Fibroblast of skin of scalp (primary cell): ENCODE measurements at regions not wholly inside any gene's neighbourhood (a gene's known extent, or its start where the extent isn't known, plus 50 kb on each side); places are given as distances from the start of the nearest gene placed in this dataset.

ENCODE experiments used
- DNase-seq: peaks from one replicate; pipeline ENCODE4 v3.0.0-alpha.2; 2013

DNA sequence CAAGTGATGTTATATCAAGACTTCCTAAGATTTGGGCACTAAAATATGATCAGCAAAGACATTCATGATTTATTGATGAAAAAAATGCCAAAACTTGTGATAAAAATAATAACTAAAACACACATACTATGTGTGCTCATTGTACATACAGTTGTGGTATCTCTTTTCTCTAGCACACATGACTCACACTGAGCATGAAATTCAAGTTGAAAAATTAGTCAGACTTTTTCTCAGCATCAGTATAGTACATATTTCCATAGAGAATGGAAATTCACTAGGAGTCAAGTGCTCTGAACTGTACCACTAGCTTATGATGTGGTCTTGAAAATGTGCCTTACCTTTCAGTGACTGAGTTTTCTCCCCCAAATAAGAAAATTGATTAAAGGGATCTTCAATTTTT is 471.8 kb upstream of the FLRT2 start:
- peak; percentile 53 for DNase-seq

DNA sequence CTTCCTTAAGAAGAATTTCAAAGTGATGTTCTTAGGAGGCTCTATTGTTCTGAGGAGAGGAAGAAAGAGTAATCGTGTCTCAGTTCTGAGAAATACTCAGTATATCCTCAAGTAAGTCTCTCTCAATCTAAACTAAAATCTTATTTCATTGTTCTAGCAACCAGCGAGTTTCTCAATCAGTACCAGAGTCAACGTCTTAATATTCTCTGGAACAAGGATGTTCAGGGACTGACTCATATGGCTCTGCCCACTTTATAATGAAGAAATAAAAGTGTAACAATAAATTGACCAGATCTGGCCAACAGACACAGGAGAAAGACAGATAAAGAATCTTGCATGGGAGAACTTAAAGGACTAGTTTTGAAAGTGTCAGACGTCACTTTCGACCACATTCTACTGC is 469.8 kb upstream of the FLRT2 start:
- DNase-seq = peak; percentile 63

GRCh38 chr14:85061256-85061655 is 468.7 kb upstream of the FLRT2 start:
- peak; percentile 83 for DNase-seq

DNA sequence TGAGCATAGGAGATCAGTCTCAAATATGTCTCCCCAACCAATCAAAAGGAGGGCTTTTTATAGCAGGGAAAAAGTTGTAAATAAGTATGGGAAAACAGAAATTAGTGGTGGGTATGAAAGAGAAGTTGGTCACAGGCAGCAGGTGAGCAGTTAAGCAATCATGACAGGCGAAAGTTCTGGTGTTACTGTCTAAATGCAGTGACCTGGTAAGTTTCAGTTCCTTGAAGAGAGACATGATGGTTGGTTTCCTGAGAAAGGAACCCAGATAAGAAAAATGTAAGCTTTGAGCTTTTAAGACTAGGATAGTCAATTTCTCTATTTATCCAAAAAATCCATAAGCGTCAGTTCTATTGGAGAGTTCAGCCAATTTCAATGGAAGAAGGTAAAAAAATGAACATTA is 466.2 kb upstream of the FLRT2 start:
- no peak for DNase-seq

GRCh38 chr14:85071447-85071846 is 458.5 kb upstream of the FLRT2 start:
- DNase-seq = no peak

GRCh38 chr14:85074955-85075354 is 455.0 kb upstream of the FLRT2 start:
- DNase-seq = no peak

GRCh38 chr14:85075694-85076476 is 454.1 kb upstream of the FLRT2 start:
- DNase-seq = no peak

DNA sequence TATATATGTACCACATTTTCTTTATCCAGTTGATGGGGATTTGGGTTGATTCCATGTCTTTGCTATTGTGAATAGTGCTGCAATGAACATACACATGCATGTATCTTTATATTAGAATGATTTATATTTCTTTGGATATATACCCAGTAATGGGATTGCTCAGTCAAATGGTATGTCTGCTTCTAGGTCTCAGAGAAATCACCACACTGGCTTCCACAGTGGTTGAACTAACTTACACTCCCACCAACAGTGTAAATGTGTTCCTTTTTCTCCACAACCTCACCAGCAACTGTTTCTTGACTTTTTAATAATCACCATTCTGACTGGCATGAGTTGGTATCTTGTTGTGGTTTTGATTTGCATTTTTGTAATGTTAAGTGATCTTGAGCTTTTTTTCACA is 452.2 kb upstream of the FLRT2 start:
- DNase-seq = peak; percentile 72

GRCh38 chr14:85079842-85080730 is 449.9 kb upstream of the FLRT2 start:
- no peak for DNase-seq

GRCh38 chr14:85084344-85084743 is 445.6 kb upstream of the FLRT2 start:
- no peak for DNase-seq

GRCh38 chr14:85085981-85086380 is 444.0 kb upstream of the FLRT2 start:
- DNase-seq = no peak

GRCh38 chr14:85087201-85087600 is 442.7 kb upstream of the FLRT2 start:
- peak; percentile 59 for DNase-seq

DNA sequence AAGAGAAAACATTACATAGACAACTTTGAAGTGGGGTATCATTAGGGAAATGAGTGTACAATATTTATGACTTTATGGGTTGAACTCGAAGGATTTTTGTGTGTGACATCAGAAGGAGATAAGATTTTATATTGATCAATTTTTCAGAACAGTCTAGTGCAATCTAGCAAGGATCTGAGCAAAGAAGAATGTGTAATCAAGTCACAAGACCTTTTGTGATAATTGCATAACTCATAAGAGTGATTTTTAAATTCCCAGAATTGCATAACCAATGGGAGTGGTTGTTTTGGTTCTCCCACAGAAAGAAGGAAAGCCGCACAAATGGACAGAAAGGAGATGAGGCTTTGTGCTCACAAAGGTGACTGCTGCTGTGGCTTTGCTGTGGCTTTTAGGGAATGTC is 441.8 kb upstream of the FLRT2 start:
- DNase-seq = no peak

DNA sequence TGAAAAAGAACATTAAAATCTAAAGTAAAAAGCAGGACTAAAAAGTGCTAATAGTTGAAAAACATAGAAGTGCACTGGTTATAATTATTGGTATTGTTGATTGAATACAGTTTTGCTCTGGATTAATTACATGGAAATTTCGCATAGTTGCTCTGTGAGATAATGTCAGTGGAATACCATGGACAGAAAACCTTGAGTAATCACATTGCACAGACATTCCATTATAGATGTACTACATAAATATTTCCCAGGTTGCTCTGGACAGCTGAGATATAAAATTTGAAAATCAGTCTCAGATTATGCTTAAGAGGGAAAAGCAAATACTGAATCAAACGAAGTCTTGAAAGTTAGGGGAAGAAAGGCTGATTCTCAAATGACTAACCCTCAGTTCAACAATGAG is 439.3 kb upstream of the FLRT2 start:
- peak; percentile 65 for DNase-seq

DNA sequence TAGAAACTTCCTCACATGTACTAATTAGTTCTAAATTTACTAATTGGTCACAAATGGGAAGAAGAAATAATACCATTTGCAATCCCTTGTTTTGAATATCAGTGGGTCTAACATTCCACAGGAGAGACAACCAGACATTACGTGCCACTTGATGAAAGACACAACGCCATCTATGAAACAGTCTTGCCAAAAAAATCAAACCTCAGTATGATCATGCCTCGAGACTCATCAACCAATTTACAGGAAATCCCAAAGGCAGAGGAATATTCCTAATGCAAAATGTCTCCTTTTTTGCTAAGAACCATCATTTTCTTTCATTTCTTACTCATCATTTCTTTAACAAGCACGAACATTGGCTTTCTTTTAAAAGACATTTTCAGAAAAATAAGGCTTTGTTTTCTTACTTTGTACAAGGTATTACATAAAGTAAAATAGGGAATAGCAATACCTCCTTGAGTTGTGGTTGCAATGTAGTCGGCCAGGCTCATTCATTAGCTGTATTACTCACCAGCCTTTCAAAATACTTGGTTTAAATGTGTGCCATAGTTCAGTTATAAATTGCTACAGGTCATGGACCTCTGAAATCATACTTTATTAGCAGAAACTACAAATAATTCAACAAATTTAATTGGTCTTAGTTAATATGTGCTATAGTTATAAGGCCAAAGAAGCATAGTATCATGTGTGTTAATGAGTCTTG is 436.2 kb upstream of the FLRT2 start:
- peak; percentile 21 for DNase-seq

DNA sequence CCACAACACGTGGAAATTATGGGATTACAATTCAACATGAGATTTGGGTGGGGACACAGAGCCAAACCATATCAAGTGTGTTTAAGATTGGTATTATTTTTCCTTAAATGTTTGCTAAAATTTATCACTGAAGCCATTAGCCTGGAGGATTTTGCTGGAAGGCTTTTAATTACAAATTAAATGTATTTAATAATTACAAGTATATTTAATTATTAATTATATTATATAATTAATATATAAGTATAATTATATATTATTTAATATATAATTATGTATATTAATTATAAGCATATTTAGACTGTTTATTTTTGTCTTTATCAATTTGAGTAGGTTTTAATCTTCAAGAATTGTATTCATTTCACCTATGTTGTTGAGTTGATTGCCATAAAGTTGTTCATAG is 427.4 kb upstream of the FLRT2 start:
- DNase-seq = no peak

DNA sequence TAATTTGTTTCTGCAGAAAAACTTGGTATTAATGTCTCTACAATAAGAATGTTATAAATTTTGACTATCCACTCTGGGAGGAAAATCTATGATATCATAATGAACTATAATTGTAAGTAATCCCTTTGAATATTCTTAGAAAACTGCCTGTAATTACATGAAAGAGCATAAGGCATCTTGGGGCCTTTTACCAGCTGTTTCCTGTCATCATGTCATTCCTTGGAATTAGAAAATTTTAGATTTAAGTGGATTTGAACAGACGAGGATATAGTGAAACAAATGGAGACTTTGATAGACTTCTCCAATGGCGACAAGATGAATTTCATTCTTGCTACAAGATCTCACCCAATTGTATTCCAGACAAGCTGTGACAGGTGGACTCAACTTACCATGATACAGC is 423.4 kb upstream of the FLRT2 start:
- no peak for DNase-seq

DNA sequence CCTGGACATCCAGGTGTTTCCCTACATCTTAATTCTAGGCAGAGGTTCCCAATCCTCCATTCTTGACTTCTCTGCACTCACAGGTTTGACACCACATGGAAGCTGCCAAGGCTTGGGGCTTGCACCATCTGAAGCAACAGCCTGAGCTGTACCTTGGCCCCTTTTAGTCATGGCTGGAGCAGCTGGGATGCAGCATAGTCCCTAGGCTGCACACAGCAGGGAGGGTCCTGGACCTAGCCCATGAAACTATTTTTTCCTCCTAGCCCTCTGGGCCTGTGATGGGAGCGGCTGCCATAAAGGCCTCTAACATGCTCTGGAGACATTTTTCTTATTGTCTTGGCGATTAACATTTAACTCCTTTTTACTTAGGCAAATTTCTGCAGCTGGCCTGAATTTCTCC is 417.2 kb upstream of the FLRT2 start:
- DNase-seq = no peak

- DNase-seq = peak; percentile 34
Measured at GRCh38 chr14:85115921-85116320, 414.0 kb upstream of the FLRT2 start.

DNA sequence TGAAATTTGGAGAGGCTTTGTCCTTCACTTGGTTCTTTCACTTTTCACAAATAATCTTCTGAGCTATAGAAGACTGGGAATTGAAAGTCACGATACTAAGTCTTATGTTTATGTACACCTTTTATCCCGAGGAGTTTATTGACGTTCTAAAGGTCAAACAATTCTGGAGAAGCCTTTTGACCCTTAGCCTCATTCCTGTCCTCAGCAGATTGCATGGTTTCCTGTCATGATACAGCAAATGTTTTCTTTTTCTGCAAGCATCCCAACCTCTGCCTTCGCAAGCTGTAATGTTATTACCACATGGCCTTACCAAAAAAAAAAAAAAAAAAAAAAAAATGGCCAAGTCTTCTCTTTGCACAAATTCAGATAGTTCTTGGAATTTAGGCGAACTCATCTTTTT is 411.7 kb upstream of the FLRT2 start:
- DNase-seq = no peak

DNA sequence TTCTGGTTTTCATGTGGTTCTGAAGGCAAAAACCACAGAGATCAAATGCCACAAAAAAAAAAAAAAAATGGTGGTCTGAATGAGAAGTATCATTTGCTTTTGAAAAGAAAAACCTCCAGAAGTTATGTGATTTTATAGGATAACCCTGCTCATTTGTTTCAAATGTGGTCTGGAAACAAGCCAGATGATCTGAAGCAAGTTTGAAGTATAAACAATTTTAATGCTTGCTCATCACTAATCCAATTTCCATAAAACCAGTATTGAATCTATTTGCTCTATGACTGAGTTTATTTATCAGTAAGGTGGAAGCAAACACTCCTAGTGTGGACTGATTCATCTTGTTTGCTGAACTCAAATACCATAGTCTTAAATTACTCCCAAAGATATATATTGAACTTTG is 407.3 kb upstream of the FLRT2 start:
- DNase-seq = peak; percentile 60

DNA sequence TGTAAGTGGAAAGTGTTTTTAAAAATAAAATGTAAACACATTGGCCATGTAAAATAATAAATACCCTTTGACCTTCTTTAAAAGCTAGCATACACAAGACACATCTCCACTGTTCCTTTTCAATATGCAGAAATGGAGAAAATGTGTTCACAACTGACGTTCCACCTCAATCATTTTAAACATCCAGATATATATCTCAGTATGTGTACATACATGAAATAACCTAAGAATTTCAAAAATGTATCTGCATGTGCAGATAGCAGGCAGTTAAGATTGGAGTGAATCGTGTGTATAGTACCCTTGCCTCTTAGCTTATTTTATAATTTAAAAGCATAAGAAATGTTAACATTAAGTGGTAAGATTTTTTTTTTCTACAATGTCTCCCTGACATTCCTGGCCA is 406.2 kb upstream of the FLRT2 start:
- DNase-seq = peak; percentile 11

- DNase-seq = peak; percentile 18
Measured at GRCh38 chr14:85124631-85125290, 405.2 kb upstream of the FLRT2 start.
